ENCODE measurements at regions not wholly inside any gene's neighbourhood (a gene's known extent, or its start where the extent isn't known, plus 50 kb on each side); places are given as distances from the start of the nearest gene placed in this dataset.

- no peak for DNase-seq (ENCODE audit: extremely low read depth, low read depth)
- TF ChIP-seq CTCF (IDR thresholded peaks at IDR 0.05; ENCODE audit: low read depth, low read length), result no peak
These were observed 76.9 kb downstream of the HFE start for GRCh38 chr6:26164120-26164505.

GRCh38 chr6:26165261-26165790, 78.1 kb downstream of the HFE start:
- DNase-seq (ENCODE audit: extremely low read depth, low read depth), result no peak

GRCh38 chr6:26170181-26170580, 83.0 kb downstream of the HFE start:
- DNase-seq (ENCODE audit: extremely low read depth, low read depth), result no peak

More at GRCh38 chr6:26165261-26165790, 78.1 kb downstream of the HFE start:
- TF ChIP-seq CTCF (IDR thresholded peaks at IDR 0.05; ENCODE audit: low read depth, low read length), result no peak

GRCh38 chr6:26170951-26171841, 84.0 kb downstream of the HFE start:
- no peak for DNase-seq (ENCODE audit: extremely low read depth, low read depth)
- no peak for TF ChIP-seq CTCF (IDR thresholded peaks at IDR 0.05; ENCODE audit: low read depth, low read length)

More at GRCh38 chr6:26170181-26170580, 83.0 kb downstream of the HFE start:
- TF ChIP-seq CTCF (IDR thresholded peaks at IDR 0.05; ENCODE audit: low read depth, low read length), result no peak

GRCh38 chr6:26172608-26172968, 85.4 kb downstream of the HFE start:
- DNase-seq (ENCODE audit: extremely low read depth, low read depth), result no peak

GRCh38 chr6:26173836-26174145, 86.6 kb downstream of the HFE start:
- TF ChIP-seq CTCF (IDR thresholded peaks at IDR 0.05; ENCODE audit: low read depth, low read length), result no peak
- DNase-seq (ENCODE audit: extremely low read depth, low read depth), result no peak

More at GRCh38 chr6:26172608-26172968, 85.4 kb downstream of the HFE start:
- no peak for TF ChIP-seq CTCF (IDR thresholded peaks at IDR 0.05; ENCODE audit: low read depth, low read length)

- TF ChIP-seq CTCF (IDR thresholded peaks at IDR 0.05; ENCODE audit: low read depth, low read length), result no peak
- DNase-seq (ENCODE audit: extremely low read depth, low read depth), result no peak
These were observed 87.8 kb downstream of the HFE start for GRCh38 chr6:26175033-26175427.
